OCI-LY7 (cell line): ENCODE measurements at regions not wholly inside any gene's neighbourhood (a gene's known extent, or its start where the extent isn't known, plus 50 kb on each side); places are given as distances from the start of the nearest gene placed in this dataset.
"Not testable (repeated sequence)": the region's sequence is repeated elsewhere in the genome, so short reads cannot be mapped to it uniquely, and the experiment has no call there.

Source experiments
- BruUV-seq: library from RNA; stranded (reverse); fragments of 400-500 nt; replicated peaks from 2 replicates; lab custom pipeline; 2021; lab: Mats Ljungman, UMichigan
- CTCF ChIA-PET: fragments of 300-600 bp; sonication (Branson Sonifier 250); formaldehyde crosslinking; loops from one replicate; lab custom pipeline; 2022; ENCODE audit warnings: antibody characterized with exemption; ENCODE audit not compliant: unreplicated experiment; lab: Charles Lee
- POLR2A ChIA-PET: fragments of 300-600 bp; sonication (Branson Sonifier 250); formaldehyde crosslinking; loops from one replicate; lab custom pipeline; 2022; ENCODE audit warnings: antibody characterized with exemption; lab: Charles Lee
- DNase-seq: peaks from one replicate; pipeline ENCODE4 v3.0.0-alpha.2; 2015; ENCODE audit warnings: low spot score
- H2AFZ ChIP-seq: fragments of 200-600 bp; sonication (generic), shearing (Covaris generic); 2 replicates; pipeline ENCODE4 v1.6.1; 2014; ENCODE audit warnings: mild to moderate bottlenecking, antibody characterized with exemption, low read length, moderate library complexity
- H3K27ac ChIP-seq: fragments of 200-600 bp; sonication (generic); 2 replicates; pipeline ENCODE4 v1.5.1; 2014; ENCODE audit warnings: mixed run types, low read depth, mild to moderate bottlenecking, moderate library complexity, low read length, inconsistent platforms; ENCODE audit not compliant: poor library complexity, severe bottlenecking
- H3K36me3 ChIP-seq: fragments of 200-600 bp; sonication (generic); 2 replicates; pipeline ENCODE4 v1.6.1; 2014; ENCODE audit warnings: mild to moderate bottlenecking, antibody characterized with exemption, low read length, moderate library complexity, mixed read lengths; ENCODE audit not compliant: insufficient read depth
- H3K4me1 ChIP-seq: fragments of 200-600 bp; sonication (generic); 2 replicates; pipeline ENCODE4 v1.5.1; 2014; ENCODE audit warnings: mild to moderate bottlenecking, low read length; ENCODE audit not compliant: insufficient read depth, poor library complexity, severe bottlenecking
- H3K4me2 ChIP-seq: fragments of 200-600 bp; sonication (generic); 2 replicates; pipeline ENCODE4 v1.6.1; 2014; ENCODE audit warnings: mild to moderate bottlenecking, low read length
- H3K4me3 ChIP-seq: fragments of 200-600 bp; sonication (generic); 2 replicates; pipeline ENCODE4 v1.5.1; 2014; ENCODE audit warnings: mild to moderate bottlenecking, low read depth, low read length; ENCODE audit not compliant: poor library complexity, severe bottlenecking
- H3K79me2 ChIP-seq: fragments of 200-600 bp; sonication (generic); 2 replicates; pipeline ENCODE4 v1.6.1; 2016; ENCODE audit warnings: low read depth, mild to moderate bottlenecking, low read length, moderate library complexity, mixed read lengths; ENCODE audit not compliant: insufficient read depth
- H3K9me2 ChIP-seq: fragments of 200-600 bp; sonication (generic); 2 replicates; pipeline ENCODE4 v1.6.1; 2016; ENCODE audit warnings: mild to moderate bottlenecking, low read length, mixed read lengths; ENCODE audit not compliant: insufficient read depth
- H3K9me3 ChIP-seq: fragments of 200-600 bp; sonication (generic); 2 replicates; pipeline ENCODE4 v1.6.1; 2014; ENCODE audit warnings: mild to moderate bottlenecking, mixed run types, low read length, mixed read lengths
- H4K20me1 ChIP-seq: fragments of 200-600 bp; sonication (generic); 2 replicates; pipeline ENCODE4 v1.6.1; 2014; ENCODE audit warnings: mild to moderate bottlenecking, antibody characterized with exemption, low read length, moderate library complexity, mixed read lengths; ENCODE audit not compliant: insufficient read depth
- EZH2phosphoT487 ChIP-seq: fragments of 200-600 bp; sonication (generic); IDR thresholded peaks from 2 replicates; pipeline ENCODE4 v1.6.1; 2018; ENCODE audit warnings: low read depth, borderline replicate concordance, mild to moderate bottlenecking, mixed run types, antibody characterized with exemption, low read length, moderate library complexity, mixed read lengths
- intact Hi-C: fragments of 100-400 bp; cut with micrococcal nuclease; formaldehyde crosslinking; loops from one replicate; pipeline ENCODE4 v1.10.0; 2022; ENCODE audit not compliant: unreplicated experiment
- TF ChIP-seq, protein P1 (sequence below): fragments of 200-600 bp; sonication (generic); conservative IDR thresholded peaks from 2 replicates; pipeline ENCODE4 v1.5.1; 2014; ENCODE audit warnings: mild to moderate bottlenecking, antibody characterized with exemption, low read length, moderate library complexity, mixed read lengths

DNA sequence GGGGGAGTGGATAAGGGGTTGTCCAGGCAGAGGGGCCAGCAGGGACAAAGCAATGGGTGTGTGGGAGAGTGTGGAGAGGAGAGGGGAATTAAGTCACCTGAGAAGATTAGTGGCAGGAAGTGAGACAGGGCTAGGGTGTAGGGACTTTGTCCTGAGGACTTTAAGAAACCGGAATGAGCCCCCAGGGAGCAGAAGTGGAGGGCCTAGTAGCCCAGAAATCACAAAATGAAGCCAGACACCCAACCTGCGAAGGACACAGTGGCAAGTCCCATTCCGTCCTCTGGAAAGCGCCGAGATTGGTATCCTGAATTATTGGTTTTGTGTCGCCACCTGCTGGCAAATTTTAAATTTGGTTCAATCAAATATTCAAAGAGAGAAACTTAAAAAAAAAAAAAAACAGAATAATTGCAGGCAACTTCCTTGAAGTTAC is 78.0 kb upstream of the SLC25A36 start:
- peak overlapping the region; percentile 43; the same call in 1 of the 2 replicates for H3K4me2 ChIP-seq

DNA sequence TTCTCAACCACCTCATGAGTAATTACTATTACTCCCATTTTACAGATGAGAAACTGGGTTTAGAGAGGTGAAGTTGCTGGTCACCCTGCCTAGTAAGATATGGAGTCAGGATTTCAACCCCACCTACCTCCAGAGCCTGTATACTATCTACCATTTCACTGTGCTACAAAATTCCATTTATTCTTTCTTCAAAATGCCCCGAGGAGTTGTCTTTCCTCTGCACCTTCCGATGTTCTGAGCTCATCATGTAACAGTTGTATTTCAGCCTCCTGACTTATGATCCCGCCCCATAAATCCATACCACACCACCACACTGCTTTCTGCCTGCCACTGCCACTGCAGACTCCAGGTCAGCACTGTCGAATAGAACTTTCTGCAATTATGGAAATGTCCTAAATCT is 71.3 kb upstream of the SLC25A36 start:
- no peaks in the 10 kb centered on the region for H3K36me3 ChIP-seq
- H3K9me3 ChIP-seq = no peaks in the 10 kb centered on the region
- CTCF ChIA-PET = no interaction called here
- BruUV-seq = no TSS peak
- no peaks in the 10 kb centered on the region for H3K4me1 ChIP-seq
- H3K4me3 ChIP-seq = no peak overlapping the region
- H3K27ac ChIP-seq = no peak overlapping the region
- TF ChIP-seq EZH2phosphoT487 = no peak
- TF ChIP-seq, protein P1, sequence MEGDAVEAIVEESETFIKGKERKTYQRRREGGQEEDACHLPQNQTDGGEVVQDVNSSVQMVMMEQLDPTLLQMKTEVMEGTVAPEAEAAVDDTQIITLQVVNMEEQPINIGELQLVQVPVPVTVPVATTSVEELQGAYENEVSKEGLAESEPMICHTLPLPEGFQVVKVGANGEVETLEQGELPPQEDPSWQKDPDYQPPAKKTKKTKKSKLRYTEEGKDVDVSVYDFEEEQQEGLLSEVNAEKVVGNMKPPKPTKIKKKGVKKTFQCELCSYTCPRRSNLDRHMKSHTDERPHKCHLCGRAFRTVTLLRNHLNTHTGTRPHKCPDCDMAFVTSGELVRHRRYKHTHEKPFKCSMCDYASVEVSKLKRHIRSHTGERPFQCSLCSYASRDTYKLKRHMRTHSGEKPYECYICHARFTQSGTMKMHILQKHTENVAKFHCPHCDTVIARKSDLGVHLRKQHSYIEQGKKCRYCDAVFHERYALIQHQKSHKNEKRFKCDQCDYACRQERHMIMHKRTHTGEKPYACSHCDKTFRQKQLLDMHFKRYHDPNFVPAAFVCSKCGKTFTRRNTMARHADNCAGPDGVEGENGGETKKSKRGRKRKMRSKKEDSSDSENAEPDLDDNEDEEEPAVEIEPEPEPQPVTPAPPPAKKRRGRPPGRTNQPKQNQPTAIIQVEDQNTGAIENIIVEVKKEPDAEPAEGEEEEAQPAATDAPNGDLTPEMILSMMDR = no peak
- no peak overlapping the region for H3K4me2 ChIP-seq
- POLR2A ChIA-PET = no interaction called here
- intact Hi-C loops = no loop called here
- no peaks in the 10 kb centered on the region for H3K79me2 ChIP-seq
- no peak for DNase-seq
- no peaks in the 10 kb centered on the region for H4K20me1 ChIP-seq
- no peak overlapping the region for H2AFZ ChIP-seq
- H3K9me2 ChIP-seq = no peaks in the 10 kb centered on the region

More for the DNA sequence above, 78.0 kb upstream of the SLC25A36 start:
- DNase-seq = peak; percentile 84
- Histone ChIP-seq H3K4me1 (peaks cover 16% of the 10 kb centered on the region), H3K4me3 (no peak overlapping the region), H4K20me1 (no peaks in the 10 kb centered on the region), H3K9me3 (no peaks in the 10 kb centered on the region), H3K27ac (no peak overlapping the region), H3K36me3 (no peaks in the 10 kb centered on the region; the same call in 1 of the 2 replicates), H3K79me2 (no peaks in the 10 kb centered on the region), H2AFZ (peak overlapping the region; percentile 92), H3K9me2 (no peaks in the 10 kb centered on the region)
- POLR2A ChIA-PET = interaction anchor here (0.6 to 1.0 kb wide), 3 partner anchors 20 to 322 kb away, joined by 3 read pairs; no protein-coding TSS in a partner anchor
- CTCF ChIA-PET = interaction anchor here (0.6 kb wide), 1 partner anchor 725 kb away, joined by 3 read pairs; no protein-coding TSS in a partner anchor
- BruUV-seq = no TSS peak
- intact Hi-C loops = loop anchor here (1.0 to 10.0 kb wide), 4 partner anchors 109 to 1436 kb away; partner anchors contain the start of gene CLSTN2
- TF ChIP-seq, protein P1 = peak; percentile 87
- no peak for TF ChIP-seq EZH2phosphoT487

DNA sequence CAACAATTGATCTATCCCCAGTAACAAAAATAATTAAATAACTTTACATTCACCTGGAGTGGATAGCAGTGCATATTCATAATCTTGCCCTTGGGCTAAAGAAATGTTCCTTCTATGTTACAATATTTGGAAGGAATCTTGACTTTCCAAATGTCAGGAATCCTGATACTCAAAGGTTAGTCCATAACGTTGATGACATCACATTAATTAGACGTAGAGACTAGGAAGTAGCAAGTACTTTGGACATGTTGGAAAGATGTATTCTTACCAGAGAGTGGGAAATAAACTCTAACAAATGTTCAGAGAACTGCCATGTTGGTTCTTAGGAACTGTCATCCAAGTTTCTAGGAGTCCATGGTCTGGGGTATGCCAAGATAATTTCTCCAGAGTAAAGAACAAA is 70.6 kb upstream of the SLC25A36 start:
- Histone ChIP-seq H3K27ac (no peak overlapping the region), H3K9me2 (no peaks in the 10 kb centered on the region), H3K79me2 (no peaks in the 10 kb centered on the region), H3K4me1 (no peaks in the 10 kb centered on the region), H3K36me3 (no peaks in the 10 kb centered on the region), H3K4me3 (no peak overlapping the region), H3K9me3 (no peaks in the 10 kb centered on the region), H4K20me1 (no peaks in the 10 kb centered on the region), H2AFZ (no peak overlapping the region), H3K4me2 (no peak overlapping the region)
- no peak for DNase-seq
- CTCF ChIA-PET = no interaction called here
- no TSS peak for BruUV-seq
- TF ChIP-seq, protein P1 = no peak
- TF ChIP-seq EZH2phosphoT487 = no peak
- intact Hi-C loops = no loop called here
- POLR2A ChIA-PET = no interaction called here

DNA sequence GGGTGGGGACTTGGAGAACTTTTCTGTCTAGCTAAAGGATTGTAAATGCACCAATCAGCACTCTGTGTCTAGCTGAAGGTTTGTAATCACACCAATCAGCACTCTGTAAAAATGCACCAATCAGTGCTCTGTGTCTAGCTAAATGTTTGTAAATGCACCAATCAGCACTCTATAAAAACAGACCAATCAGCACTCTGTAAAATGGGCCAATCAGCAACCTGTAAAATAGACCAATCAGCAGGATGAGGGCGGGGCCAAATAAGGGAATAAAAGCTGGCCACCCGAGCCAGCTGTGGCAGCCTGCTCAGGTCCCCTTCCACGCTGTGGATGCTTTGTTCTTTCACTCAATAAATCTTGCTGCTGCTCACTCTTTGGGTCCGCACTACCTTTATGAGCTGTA is 69.5 kb upstream of the SLC25A36 start:
- CTCF ChIA-PET, H3K9me3 ChIP-seq, H3K4me3 ChIP-seq, H4K20me1 ChIP-seq, H3K27ac ChIP-seq, H2AFZ ChIP-seq, H3K4me2 ChIP-seq, POLR2A ChIA-PET, BruUV-seq, H3K4me1 ChIP-seq, H3K79me2 ChIP-seq, intact Hi-C loops, DNase-seq, H3K9me2 ChIP-seq, H3K36me3 ChIP-seq: not testable (repeated sequence)
